Mesothelial cell of epicardium (in vitro differentiated cells): ENCODE measurements at regions not wholly inside any gene's neighbourhood (a gene's known extent, or its start where the extent isn't known, plus 50 kb on each side); places are given as distances from the start of the nearest gene placed in this dataset.

Experiments used
- DNase-seq, 2 experiments: peaks; one replicate each; pipeline ENCODE4 v3.0.0; 2021; ENCODE audit warnings: low spot score in 2 of 2; ENCODE audit not compliant: unreplicated experiment in 2 of 2
- H3K27ac Mint-ChIP-seq: 2 replicates; pipeline ENCODE4 v1.8.0; 2021; ENCODE audit warnings: mixed read lengths
- H3K27me3 Mint-ChIP-seq: 2 replicates; pipeline ENCODE4 v1.8.0; 2021; ENCODE audit warnings: low read depth, mixed read lengths
- H3K36me3 Mint-ChIP-seq: 2 replicates; pipeline ENCODE4 v1.8.0; 2021; ENCODE audit warnings: mixed read lengths
- H3K4me1 Mint-ChIP-seq: 2 replicates; pipeline ENCODE4 v1.8.0; 2021; ENCODE audit warnings: mixed read lengths
- H3K4me3 Mint-ChIP-seq: 2 replicates; pipeline ENCODE4 v1.8.0; 2021; ENCODE audit warnings: mild to moderate bottlenecking, moderate library complexity, mixed read lengths
- H3K9me3 Mint-ChIP-seq: 2 replicates; pipeline ENCODE4 v1.8.0; 2021; ENCODE audit warnings: mixed read lengths
- TF ChIP-seq, protein P1 (sequence below): fragments of 200-600 bp; sonication (generic); IDR thresholded peaks from one replicate; pipeline ENCODE4 v1.5.0; 2021; ENCODE audit warnings: antibody characterized with exemption; ENCODE audit not compliant: unreplicated experiment

GRCh38 chr13:65909501-65909900, 1320.6 kb downstream of the PCDH9 start:
- Mint-ChIP-seq H3K27me3 (no peaks in the 10 kb centered on the region), H3K4me1 (no peaks in the 10 kb centered on the region), H3K27ac (no peak overlapping the region), H3K36me3 (peaks cover 5% of the 10 kb centered on the region), H3K9me3 (peaks cover 38% of the 10 kb centered on the region), H3K4me3 (no peak overlapping the region)
- TF ChIP-seq, protein P1, sequence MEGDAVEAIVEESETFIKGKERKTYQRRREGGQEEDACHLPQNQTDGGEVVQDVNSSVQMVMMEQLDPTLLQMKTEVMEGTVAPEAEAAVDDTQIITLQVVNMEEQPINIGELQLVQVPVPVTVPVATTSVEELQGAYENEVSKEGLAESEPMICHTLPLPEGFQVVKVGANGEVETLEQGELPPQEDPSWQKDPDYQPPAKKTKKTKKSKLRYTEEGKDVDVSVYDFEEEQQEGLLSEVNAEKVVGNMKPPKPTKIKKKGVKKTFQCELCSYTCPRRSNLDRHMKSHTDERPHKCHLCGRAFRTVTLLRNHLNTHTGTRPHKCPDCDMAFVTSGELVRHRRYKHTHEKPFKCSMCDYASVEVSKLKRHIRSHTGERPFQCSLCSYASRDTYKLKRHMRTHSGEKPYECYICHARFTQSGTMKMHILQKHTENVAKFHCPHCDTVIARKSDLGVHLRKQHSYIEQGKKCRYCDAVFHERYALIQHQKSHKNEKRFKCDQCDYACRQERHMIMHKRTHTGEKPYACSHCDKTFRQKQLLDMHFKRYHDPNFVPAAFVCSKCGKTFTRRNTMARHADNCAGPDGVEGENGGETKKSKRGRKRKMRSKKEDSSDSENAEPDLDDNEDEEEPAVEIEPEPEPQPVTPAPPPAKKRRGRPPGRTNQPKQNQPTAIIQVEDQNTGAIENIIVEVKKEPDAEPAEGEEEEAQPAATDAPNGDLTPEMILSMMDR: no peak
- no peak for DNase-seq

DNA sequence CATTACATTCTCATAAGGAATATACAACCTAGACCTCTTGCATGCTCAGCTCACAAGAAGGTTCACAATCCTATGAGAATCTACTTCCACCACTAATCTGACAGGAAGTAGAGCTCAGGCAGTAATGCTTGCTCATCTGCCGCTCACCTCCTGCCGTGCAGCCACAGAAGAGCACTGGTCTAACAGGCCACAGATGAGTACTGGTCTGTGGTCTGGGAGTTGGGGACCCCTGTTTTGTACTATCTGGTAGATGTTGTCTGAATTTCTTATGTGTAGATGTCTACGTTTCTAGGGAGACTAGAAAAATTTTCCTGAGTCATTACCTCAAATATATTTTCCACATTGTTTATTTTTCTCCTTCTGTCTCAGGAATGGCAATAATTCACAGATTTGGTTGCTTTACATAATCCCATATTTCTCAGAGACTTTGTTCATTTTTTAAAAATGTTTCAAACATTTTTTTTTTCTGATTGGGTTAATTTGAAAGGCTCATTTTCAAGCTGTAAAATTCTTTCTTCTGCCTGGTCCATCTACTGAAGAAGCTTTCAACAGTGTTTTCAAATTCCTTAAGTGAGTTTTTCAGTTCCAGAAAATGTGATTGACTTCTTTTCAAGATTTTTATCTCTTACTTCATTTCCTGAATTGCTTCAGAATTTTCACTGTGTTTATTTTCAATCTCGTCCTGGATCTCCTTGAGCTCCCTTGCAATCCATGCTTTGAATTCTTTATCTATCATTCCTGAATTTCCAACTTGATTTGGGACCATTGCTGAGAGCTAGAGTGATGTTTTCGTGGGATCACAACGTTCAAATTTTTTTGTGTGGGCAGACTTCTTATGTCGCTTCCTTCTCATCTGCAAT, 1322.2 kb downstream of the PCDH9 start:
- Mint-ChIP-seq H3K9me3 (peaks cover 38% of the 10 kb centered on the region), H3K27me3 (no peaks in the 10 kb centered on the region), H3K36me3 (peaks cover 5% of the 10 kb centered on the region), H3K4me1 (no peaks in the 10 kb centered on the region), H3K4me3 (no peak overlapping the region), H3K27ac (no peak overlapping the region)
- TF ChIP-seq, protein P1: no peak
- no peak for DNase-seq

GRCh38 chr13:65901723-65902122, 1328.4 kb downstream of the PCDH9 start:
- Mint-ChIP-seq H3K27me3 (no peaks in the 10 kb centered on the region), H3K9me3 (peaks cover 42% of the 10 kb centered on the region), H3K4me3 (no peak overlapping the region), H3K27ac (no peak overlapping the region), H3K4me1 (no peaks in the 10 kb centered on the region), H3K36me3 (no peaks in the 10 kb centered on the region)
- TF ChIP-seq, protein P1: no peak
- DNase-seq: no peak

- TF ChIP-seq, protein P1: no peak
- Mint-ChIP-seq H3K4me1 (no peaks in the 10 kb centered on the region), H3K36me3 (no peaks in the 10 kb centered on the region), H3K9me3 (peaks cover 8% of the 10 kb centered on the region), H3K27ac (no peak overlapping the region), H3K27me3 (no peaks in the 10 kb centered on the region), H3K4me3 (no peak overlapping the region)
- DNase-seq: no peak
These were observed 1336.1 kb downstream of the PCDH9 start for GRCh38 chr13:65894049-65894448.

- H3K4me3 Mint-ChIP-seq: no peak overlapping the region
- H3K36me3 Mint-ChIP-seq: no peaks in the 10 kb centered on the region
- TF ChIP-seq, protein P1: no peak
- DNase-seq: no peak
- peaks cover 9% of the 10 kb centered on the region for H3K9me3 Mint-ChIP-seq
- no peaks in the 10 kb centered on the region for H3K4me1 Mint-ChIP-seq
- no peak overlapping the region for H3K27ac Mint-ChIP-seq
- no peaks in the 10 kb centered on the region for H3K27me3 Mint-ChIP-seq
These were observed 1337.3 kb downstream of the PCDH9 start for GRCh38 chr13:65892859-65893258.
